Neuronal stem cell (in vitro differentiated cells): ENCODE measurements at regions not wholly inside any gene's neighbourhood (a gene's known extent, or its start where the extent isn't known, plus 50 kb on each side); places are given as distances from the start of the nearest gene placed in this dataset.
"Not testable (repeated sequence)": the region's sequence is repeated elsewhere in the genome, so short reads cannot be mapped to it uniquely, and the experiment has no call there.

ENCODE experiments used
- DNase-seq: peaks from one replicate; pipeline ENCODE4 v3.0.0-alpha.2; 2013; ENCODE audit warnings: low spot score
- H2AFZ ChIP-seq: one replicate; pipeline ENCODE4 v1.6.1; 2013; ENCODE audit warnings: mild to moderate bottlenecking, low read length, inconsistent platforms
- H2AK5ac ChIP-seq: 2 replicates; pipeline ENCODE4 v1.6.1; 2013; ENCODE audit warnings: low read depth, mild to moderate bottlenecking, inconsistent platforms, low read length, moderate library complexity, mixed read lengths
- H2BK120ac ChIP-seq: 2 replicates; pipeline ENCODE4 v1.6.1; 2013; ENCODE audit warnings: low read depth, mild to moderate bottlenecking, inconsistent platforms, low read length, moderate library complexity, mixed read lengths
- H2BK12ac ChIP-seq: one replicate; pipeline ENCODE4 v1.6.1; 2013; ENCODE audit warnings: low read length, inconsistent platforms
- H2BK15ac ChIP-seq: 2 replicates; pipeline ENCODE4 v1.6.1; 2013; ENCODE audit warnings: mild to moderate bottlenecking, low read length, inconsistent platforms, mixed read lengths
- H2BK5ac ChIP-seq: one replicate; pipeline ENCODE4 v1.6.1; 2013; ENCODE audit warnings: inconsistent platforms, mild to moderate bottlenecking, low read length, moderate library complexity
- H3K14ac ChIP-seq: one replicate; pipeline ENCODE4 v1.6.1; 2013; ENCODE audit warnings: low read length, inconsistent platforms
- H3K18ac ChIP-seq: 2 replicates; pipeline ENCODE4 v1.6.1; 2013; ENCODE audit warnings: low read length, inconsistent platforms
- H3K23ac ChIP-seq: 2 replicates; pipeline ENCODE4 v1.6.1; 2013; ENCODE audit warnings: low read depth, mild to moderate bottlenecking, mixed read lengths, low read length, inconsistent platforms; ENCODE audit not compliant: poor library complexity
- H3K27ac ChIP-seq: replicated peaks from 3 replicates; pipeline ENCODE4 v1.5.1; 2013; ENCODE audit warnings: low read length, inconsistent platforms
- H3K27me3 ChIP-seq, 3 experiments: 2 replicates each; pipeline ENCODE4 v1.6.1; 2013; ENCODE audit warnings: low read length in 3 of 3, mild to moderate bottlenecking in 2 of 3, inconsistent platforms in 1 of 3, low read depth in 1 of 3, mixed read lengths in 1 of 3, moderate library complexity in 1 of 3; ENCODE audit not compliant: control insufficient read depth in 3 of 3, insufficient read depth in 3 of 3
- H3K36me3 ChIP-seq, 2 donors: replicated peaks in 1 of 2; 2 replicates each; pipeline ENCODE4 v1.6.1; 2013; ENCODE audit warnings: low read length in 2 of 2; ENCODE audit not compliant: control insufficient read depth in 2 of 2, insufficient read depth in 2 of 2
- H3K4ac ChIP-seq: 2 replicates; pipeline ENCODE4 v1.6.1; 2013; ENCODE audit warnings: inconsistent platforms, mild to moderate bottlenecking, low read length, moderate library complexity
- H3K4me1 ChIP-seq, 2 donors: 1 replicate in 1 of 2; 2 replicates in 1 of 2; pipeline ENCODE4 v1.6.1; 2013; ENCODE audit warnings: low read length in 2 of 2, low read depth in 1 of 2; ENCODE audit not compliant: control insufficient read depth in 2 of 2, insufficient read depth in 1 of 2
- H3K4me2 ChIP-seq: one replicate; pipeline ENCODE4 v1.6.1; 2013; ENCODE audit warnings: mild to moderate bottlenecking, low read length, inconsistent platforms; ENCODE audit not compliant: insufficient read depth, poor library complexity, severe bottlenecking
- H3K4me3 ChIP-seq, 2 donors: 2 replicates each; pipeline ENCODE4 v1.5.1; 2013; ENCODE audit warnings: low read length in 2 of 2, mild to moderate bottlenecking in 2 of 2, inconsistent platforms in 1 of 2, moderate library complexity in 1 of 2
- H3K79me1 ChIP-seq: one replicate; pipeline ENCODE4 v1.6.1; 2013; ENCODE audit warnings: low read depth, mild to moderate bottlenecking, inconsistent platforms, low read length, moderate library complexity
- H3K9ac ChIP-seq: one replicate; pipeline ENCODE4 v1.6.1; 2013; ENCODE audit warnings: mild to moderate bottlenecking, low read depth, low read length, inconsistent platforms; ENCODE audit not compliant: poor library complexity
- H3K9me3 ChIP-seq, 2 donors: replicated peaks in 1 of 2; 2 replicates each; pipeline versions ENCODE3 to v1.6.1; 2013; ENCODE audit warnings: low read length in 2 of 2, mild to moderate bottlenecking in 2 of 2, inconsistent platforms in 1 of 2, low read depth in 1 of 2, mixed read lengths in 1 of 2, moderate library complexity in 1 of 2; ENCODE audit not compliant: control insufficient read depth in 2 of 2, insufficient read depth in 1 of 2
- H4K8ac ChIP-seq: one replicate; pipeline ENCODE4 v1.6.1; 2013; ENCODE audit warnings: low read depth, mild to moderate bottlenecking, inconsistent platforms, low read length, moderate library complexity
- H4K91ac ChIP-seq: one replicate; pipeline ENCODE4 v1.6.1; 2013; ENCODE audit warnings: low read length, low read depth, mild to moderate bottlenecking, inconsistent platforms; ENCODE audit not compliant: poor library complexity
- WGBS, 2 donors: extraction: QIAGEN DNeasy Blood & Tissue Kit; methylation state at CpG; one replicate each; pipeline ENCODE4 v1.1.7; 2013; ENCODE audit warnings: missing lambda C conversion rate in 2 of 2, mixed read lengths in 1 of 2; ENCODE audit not compliant: insufficient read length in 2 of 2, insufficient replicate concordance in 1 of 2; ENCODE audit errors: extremely low coverage in 2 of 2; 5-methylcytosine and 5-hydroxymethylcytosine counted together

DNA sequence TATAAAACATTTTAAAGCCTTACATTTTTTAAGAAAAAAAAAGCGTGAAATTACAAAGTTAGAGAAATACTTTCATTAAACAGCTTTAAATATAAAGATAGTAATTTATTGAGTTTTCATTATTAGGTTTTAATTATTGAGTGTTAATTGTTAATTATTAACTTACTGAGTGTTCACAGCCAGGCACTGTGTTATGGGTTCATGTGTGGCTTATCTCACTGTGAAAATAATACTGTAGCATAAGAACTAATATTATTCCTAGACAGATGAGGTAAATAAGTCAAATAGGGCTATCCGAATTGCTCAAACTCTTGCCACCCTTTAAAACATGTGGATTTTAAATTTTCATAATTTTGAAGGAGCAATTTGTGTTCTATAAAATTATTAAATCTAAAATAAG, 956.1 kb upstream of the PCDH20 start:
- Histone ChIP-seq H3K27ac (no peak overlapping the region), H3K4me1 (no peaks in the 10 kb centered on the region), H2BK12ac (no peak overlapping the region), H2BK15ac (no peak overlapping the region), H3K79me1 (no peaks in the 10 kb centered on the region), H3K4ac (no peak overlapping the region), H4K91ac (no peak overlapping the region), H3K36me3 (no peaks in the 10 kb centered on the region), H3K18ac (no peak overlapping the region), H3K4me3 (no peak overlapping the region), H2AK5ac (no peak overlapping the region), H3K27me3 (no peaks in the 10 kb centered on the region), H2BK5ac (no peak overlapping the region), H2AFZ (no peak overlapping the region), H3K9me3 (no peaks in the 10 kb centered on the region), H3K4me2 (no peak overlapping the region), H3K14ac (no peak overlapping the region), H2BK120ac (no peak overlapping the region), H3K23ac (no peak overlapping the region), H3K9ac (no peak overlapping the region), H4K8ac (no peak overlapping the region)
- DNase-seq = no peak
- WGBS, 2 donors = no CpG with 5 or more reads among the region's 2 CpGs

DNA sequence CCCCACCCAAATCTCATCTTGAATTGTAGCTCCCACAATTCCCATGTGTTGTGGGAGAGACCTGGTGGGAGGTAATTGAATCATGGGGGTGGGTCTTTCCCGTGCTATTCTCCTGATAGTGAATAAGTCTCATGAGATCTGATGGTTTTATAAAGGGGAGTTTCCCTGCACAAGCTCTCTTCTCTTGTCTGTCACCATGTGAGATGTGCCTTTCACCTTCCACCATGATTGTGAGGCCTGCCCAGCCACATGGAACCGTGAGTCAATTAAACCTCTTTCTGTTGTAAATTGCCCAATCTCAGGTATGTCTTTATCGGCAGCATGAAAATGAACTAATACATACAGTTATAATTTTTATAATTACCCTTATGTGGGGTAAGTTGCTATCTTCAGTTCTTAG, 952.3 kb upstream of the PCDH20 start:
- H3K4me1 ChIP-seq, H2AK5ac ChIP-seq, H3K4me3 ChIP-seq, H3K9me3 ChIP-seq, H2AFZ ChIP-seq, H3K18ac ChIP-seq, H3K27me3 ChIP-seq, H2BK120ac ChIP-seq, H3K23ac ChIP-seq, H3K14ac ChIP-seq, DNase-seq, H3K27ac ChIP-seq, H4K91ac ChIP-seq, H2BK5ac ChIP-seq, H4K8ac ChIP-seq, H3K79me1 ChIP-seq, H2BK15ac ChIP-seq, H2BK12ac ChIP-seq, H3K36me3 ChIP-seq, H3K9ac ChIP-seq, H3K4me2 ChIP-seq, H3K4ac ChIP-seq: not testable (repeated sequence)
- WGBS, 2 donors = no CpG with 5 or more reads among the region's 3 CpGs

DNA sequence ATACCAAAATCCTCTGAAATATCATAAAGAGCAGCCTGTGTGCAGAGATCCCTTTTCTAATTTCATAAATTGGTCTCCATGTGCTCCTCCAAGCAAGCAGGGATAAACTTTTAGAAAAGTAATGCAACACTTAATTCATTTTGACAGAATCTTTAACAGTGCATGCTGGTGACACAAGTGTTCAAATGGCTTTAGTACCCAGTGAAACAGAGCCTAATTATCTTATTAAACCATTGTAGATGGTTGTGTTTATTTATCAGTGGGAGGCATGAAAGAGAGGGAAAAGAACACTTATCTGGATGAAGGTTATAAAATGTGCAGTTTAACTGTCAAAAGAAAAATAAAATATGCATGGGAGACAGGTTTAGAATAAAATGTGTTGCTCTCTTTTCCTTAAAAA, 945.0 kb upstream of the PCDH20 start:
- Histone ChIP-seq H4K91ac (no peak overlapping the region), H3K14ac (no peak overlapping the region), H3K79me1 (no peaks in the 10 kb centered on the region), H3K36me3 (no peaks in the 10 kb centered on the region), H3K18ac (no peak overlapping the region), H3K4ac (no peak overlapping the region), H2BK15ac (no peak overlapping the region), H4K8ac (no peak overlapping the region), H2AFZ (no peak overlapping the region), H2BK120ac (no peak overlapping the region), H3K4me2 (no peak overlapping the region), H3K4me3 (no peak overlapping the region), H2BK12ac (no peak overlapping the region), H3K9me3 (no peaks in the 10 kb centered on the region), H2BK5ac (no peak overlapping the region), H2AK5ac (no peak overlapping the region), H3K27ac (no peak overlapping the region), H3K4me1 (peaks cover 0 to 2% of the 10 kb centered on the region in 2 donors), H3K23ac (no peak overlapping the region), H3K27me3 (no peaks in the 10 kb centered on the region), H3K9ac (no peak overlapping the region)
- no peak for DNase-seq

DNA sequence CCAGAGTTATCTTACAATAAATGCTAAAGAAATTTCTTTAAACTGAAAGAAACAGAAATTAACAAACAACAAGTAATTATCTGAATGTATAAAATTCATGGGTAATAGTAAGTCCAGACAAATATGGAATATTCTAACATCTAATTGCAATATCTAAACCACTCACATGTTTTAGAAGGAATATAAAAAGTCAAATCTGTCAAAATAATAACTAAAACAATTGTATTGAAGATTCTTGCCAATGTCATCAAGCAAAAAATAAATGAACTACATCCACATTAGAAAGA, 942.9 kb upstream of the PCDH20 start:
- H3K9ac ChIP-seq = no peak overlapping the region
- H2BK15ac ChIP-seq = no peak overlapping the region
- no peak overlapping the region for H3K18ac ChIP-seq
- H3K27me3 ChIP-seq = no peaks in the 10 kb centered on the region
- no peak overlapping the region for H4K8ac ChIP-seq
- H2BK120ac ChIP-seq = no peak overlapping the region
- H3K79me1 ChIP-seq = no peaks in the 10 kb centered on the region
- no peak overlapping the region for H3K4me2 ChIP-seq
- H2BK12ac ChIP-seq = no peak overlapping the region
- H3K27ac ChIP-seq = no peak overlapping the region
- no peak overlapping the region for H2BK5ac ChIP-seq
- no peak overlapping the region for H2AFZ ChIP-seq
- H3K9me3 ChIP-seq = no peaks in the 10 kb centered on the region
- no peak overlapping the region for H2AK5ac ChIP-seq
- H3K23ac ChIP-seq = no peak overlapping the region
- peaks cover 0 to 2% of the 10 kb centered on the region in 2 donors for H3K4me1 ChIP-seq
- H3K4me3 ChIP-seq = no peak overlapping the region
- DNase-seq = no peak
- H3K36me3 ChIP-seq = no peaks in the 10 kb centered on the region
- H3K14ac ChIP-seq = no peak overlapping the region
- H3K4ac ChIP-seq = no peak overlapping the region
- no peak overlapping the region for H4K91ac ChIP-seq
